ENCODE measurements at regions not wholly inside any gene's neighbourhood (a gene's known extent, or its start where the extent isn't known, plus 50 kb on each side); places are given as distances from the start of the nearest gene placed in this dataset.

- DNase-seq (ENCODE audit: low spot score) = no peak
These were observed 54.2 kb upstream of the ANKRD1 start for GRCh38 chr10:90975096-90975495.

GRCh38 chr10:90977162-90977854, 56.4 kb upstream of the ANKRD1 start:
- no peak for DNase-seq (ENCODE audit: low spot score)

- DNase-seq (ENCODE audit: low spot score) = no peak
These were observed 57.1 kb upstream of the ANKRD1 start for GRCh38 chr10:90977855-90978486.

- DNase-seq (ENCODE audit: low spot score) = no peak
These were observed 61.6 kb upstream of the ANKRD1 start for GRCh38 chr10:90982406-90983008.

- DNase-seq (ENCODE audit: low spot score) = no peak
These were observed 63.1 kb upstream of the ANKRD1 start for GRCh38 chr10:90983914-90984549.

- DNase-seq (ENCODE audit: low spot score) = no peak
These were observed 64.0 kb upstream of the ANKRD1 start for GRCh38 chr10:90984898-90985297.

- DNase-seq (ENCODE audit: low spot score) = no peak
These were observed 64.5 kb upstream of the ANKRD1 start for GRCh38 chr10:90985321-90985933.

- no peak for DNase-seq (ENCODE audit: low spot score)
These were observed 65.4 kb upstream of the ANKRD1 start for GRCh38 chr10:90986136-90986760.

GRCh38 chr10:90986870-90987269, 66.0 kb upstream of the ANKRD1 start:
- DNase-seq (ENCODE audit: low spot score) = no peak

GRCh38 chr10:90987383-90987782, 66.5 kb upstream of the ANKRD1 start:
- no peak for DNase-seq (ENCODE audit: low spot score)

- DNase-seq (ENCODE audit: low spot score) = no peak
These were observed 67.1 kb upstream of the ANKRD1 start for GRCh38 chr10:90988024-90988423.

GRCh38 chr10:90988802-90989201, 67.9 kb upstream of the ANKRD1 start:
- no peak for DNase-seq (ENCODE audit: low spot score)

- no peak for DNase-seq (ENCODE audit: low spot score)
These were observed 68.5 kb upstream of the ANKRD1 start for GRCh38 chr10:90989378-90989777.

- DNase-seq (ENCODE audit: low spot score) = no peak
These were observed 71.6 kb upstream of the ANKRD1 start for GRCh38 chr10:90992462-90992861.

- DNase-seq (ENCODE audit: low spot score) = no peak
These were observed 72.5 kb upstream of the ANKRD1 start for GRCh38 chr10:90993340-90993739.

- no peak for DNase-seq (ENCODE audit: low spot score)
These were observed 76.8 kb upstream of the ANKRD1 start for GRCh38 chr10:90997670-90998069.

GRCh38 chr10:90998733-90999511, 78.0 kb upstream of the ANKRD1 start:
- no peak for DNase-seq (ENCODE audit: low spot score)

- DNase-seq (ENCODE audit: low spot score) = no peak
These were observed 78.8 kb upstream of the ANKRD1 start for GRCh38 chr10:90999512-91000172.

- no peak for DNase-seq (ENCODE audit: low spot score)
These were observed 79.6 kb upstream of the ANKRD1 start for GRCh38 chr10:91000470-91000869.

- DNase-seq (ENCODE audit: low spot score) = no peak
These were observed 80.1 kb upstream of the ANKRD1 start for GRCh38 chr10:91000985-91001384.

- no peak for DNase-seq (ENCODE audit: low spot score)
These were observed 81.8 kb upstream of the ANKRD1 start for GRCh38 chr10:91002656-91003055.

Measured in CD4-positive, alpha-beta T cell treated with Interleukin-2 at 100 ng/mL for 4 hours (primary cell).